B cell (primary cell): ENCODE measurements at regions not wholly inside any gene's neighbourhood (a gene's known extent, or its start where the extent isn't known, plus 50 kb on each side); places are given as distances from the start of the nearest gene placed in this dataset.
"Not testable (repeated sequence)": the region's sequence is repeated elsewhere in the genome, so short reads cannot be mapped to it uniquely, and the experiment has no call there.

ENCODE experiments used
- EZH2 ChIP-seq: IDR thresholded peaks from 2 replicates; pipeline ENCODE4 v1.6.1; 2012; ENCODE audit warnings: borderline replicate concordance, low read depth, mild to moderate bottlenecking, moderate library complexity, low read length; ENCODE audit not compliant: insufficient read depth, poor library complexity, severe bottlenecking
- TF ChIP-seq, protein P1 (sequence below): fragments of 200-600 bp; IDR thresholded peaks from one replicate; pipeline ENCODE4 v1.8.0; 2022; ENCODE audit warnings: antibody characterized with exemption, mild to moderate bottlenecking

DNA sequence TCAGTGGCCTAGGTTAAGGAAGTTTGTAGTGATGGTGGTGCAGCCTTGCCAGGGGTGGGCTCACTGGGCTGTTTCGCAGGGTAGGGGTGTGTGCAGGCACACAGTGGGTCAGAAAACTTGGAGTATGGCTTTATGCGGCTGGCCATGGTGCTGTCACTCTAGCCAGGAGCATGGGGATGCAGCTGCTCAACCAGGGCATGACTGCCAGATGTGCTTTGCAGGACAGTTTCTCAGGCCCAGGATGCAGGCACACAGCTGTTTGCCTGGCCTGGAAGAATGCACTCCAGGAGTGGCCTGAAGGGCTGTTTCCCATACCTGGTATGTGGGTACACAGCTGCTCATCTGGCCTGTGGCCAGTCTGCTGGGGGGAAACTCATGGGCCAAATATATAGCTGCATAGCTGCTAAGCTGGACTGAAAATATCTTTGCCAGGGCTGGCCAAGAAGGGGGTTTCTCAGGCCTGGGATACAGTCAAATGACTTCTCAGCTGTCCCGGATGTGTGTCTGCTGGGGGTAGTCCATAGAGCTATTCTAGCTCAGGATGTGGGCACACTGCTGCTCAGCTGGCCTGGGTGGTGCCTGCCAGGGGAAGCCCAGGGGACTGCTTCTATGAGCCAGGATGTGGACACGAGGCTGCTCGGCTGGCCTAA lies 56.7 kb upstream of the CSNK1E start:
- TF ChIP-seq, protein P1, sequence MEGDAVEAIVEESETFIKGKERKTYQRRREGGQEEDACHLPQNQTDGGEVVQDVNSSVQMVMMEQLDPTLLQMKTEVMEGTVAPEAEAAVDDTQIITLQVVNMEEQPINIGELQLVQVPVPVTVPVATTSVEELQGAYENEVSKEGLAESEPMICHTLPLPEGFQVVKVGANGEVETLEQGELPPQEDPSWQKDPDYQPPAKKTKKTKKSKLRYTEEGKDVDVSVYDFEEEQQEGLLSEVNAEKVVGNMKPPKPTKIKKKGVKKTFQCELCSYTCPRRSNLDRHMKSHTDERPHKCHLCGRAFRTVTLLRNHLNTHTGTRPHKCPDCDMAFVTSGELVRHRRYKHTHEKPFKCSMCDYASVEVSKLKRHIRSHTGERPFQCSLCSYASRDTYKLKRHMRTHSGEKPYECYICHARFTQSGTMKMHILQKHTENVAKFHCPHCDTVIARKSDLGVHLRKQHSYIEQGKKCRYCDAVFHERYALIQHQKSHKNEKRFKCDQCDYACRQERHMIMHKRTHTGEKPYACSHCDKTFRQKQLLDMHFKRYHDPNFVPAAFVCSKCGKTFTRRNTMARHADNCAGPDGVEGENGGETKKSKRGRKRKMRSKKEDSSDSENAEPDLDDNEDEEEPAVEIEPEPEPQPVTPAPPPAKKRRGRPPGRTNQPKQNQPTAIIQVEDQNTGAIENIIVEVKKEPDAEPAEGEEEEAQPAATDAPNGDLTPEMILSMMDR = not testable (repeated sequence)
- not testable (repeated sequence) for TF ChIP-seq EZH2
